ENCODE measurements at regions not wholly inside any gene's neighbourhood (a gene's known extent, or its start where the extent isn't known, plus 50 kb on each side); places are given as distances from the start of the nearest gene placed in this dataset.

DNA sequence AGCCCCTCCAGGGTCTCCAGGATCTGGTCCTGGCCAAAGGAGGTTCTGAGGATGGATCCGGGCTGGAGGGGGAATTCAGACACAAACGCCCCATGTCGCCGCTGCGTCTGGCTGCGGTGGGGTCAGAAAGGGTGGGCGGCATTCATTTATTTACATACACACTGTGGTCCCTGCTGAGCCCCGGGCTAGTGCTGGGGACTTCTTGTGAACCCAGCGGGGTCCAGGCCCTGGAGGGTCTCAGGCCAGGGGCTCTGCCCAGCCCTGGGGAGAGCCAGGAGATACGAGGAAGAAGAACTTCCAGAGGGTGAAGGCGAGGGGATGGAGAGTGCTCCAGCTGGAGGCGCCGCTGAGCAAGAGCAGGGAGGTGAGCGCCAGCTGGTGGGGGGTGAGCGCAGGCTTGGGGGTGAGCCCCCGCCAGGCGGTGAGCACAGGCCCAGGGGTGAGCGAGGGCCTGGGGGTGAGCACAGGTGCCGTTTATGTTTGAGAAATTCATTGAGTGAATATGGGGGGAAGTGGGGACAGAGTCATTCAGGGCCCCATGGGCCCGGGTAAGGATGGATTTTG is 68.1 kb downstream of the NCOR2 start:
- Histone ChIP-seq H3K4me3 (replicated peaks in 1 of 3; ENCODE audit: low read depth in 2 of 3, low read length in 3 of 3) (no peak overlapping the region), H2AFZ (ENCODE audit: insufficient read depth, low read depth, low read length, poor library complexity, severe bottlenecking) (no peak overlapping the region), H4K20me1 (ENCODE audit: insufficient read depth, low read length) (peaks cover 100% of the 10 kb centered on the region), H3K79me2 (ENCODE audit: insufficient read depth, low read length) (peaks cover 100% of the 10 kb centered on the region), H3K27ac (ENCODE audit: low read depth in 1 of 2, low read length in 2 of 2) (peak overlapping the region in 1 of 2 donors; percentile 65), H3K9me3 (replicated peaks in 1 of 2; ENCODE audit: control insufficient read depth in 1 of 2, insufficient read depth in 1 of 2, low read length in 2 of 2) (no peaks in the 10 kb centered on the region), H3K36me3 (replicated peaks in 1 of 2; ENCODE audit: control insufficient read depth in 1 of 2, insufficient read depth in 2 of 2, low read length in 2 of 2) (peaks cover 14 to 36% of the 10 kb centered on the region in 2 donors), H3K4me2 (replicated peaks; ENCODE audit: extremely low read depth, low read length, poor library complexity, severe bottlenecking) (no peak overlapping the region), H3K27me3 (ENCODE audit: control insufficient read depth in 2 of 2, insufficient read depth in 2 of 2, low read length in 2 of 2) (no peaks in the 10 kb centered on the region), H3K9ac (ENCODE audit: insufficient read depth, low read length, poor library complexity, severe bottlenecking) (no peak overlapping the region), H3K4me1 (ENCODE audit: control insufficient read depth in 1 of 2, insufficient read depth in 2 of 2, low read length in 2 of 2) (peaks cover 29 to 34% of the 10 kb centered on the region in 2 donors)
- no peaks in the 10 kb centered on the region for H3K9me3 Mint-ChIP-seq
- peaks cover 42 to 49% of the 10 kb centered on the region in 2 donors for H3K36me3 Mint-ChIP-seq
- no peak overlapping the region for H3K4me3 Mint-ChIP-seq
- no peak for DNase-seq
- intact Hi-C loops (cut with micrococcal nuclease), result no loop called here
- peaks cover 47% of the 10 kb centered on the region for H3K4me1 Mint-ChIP-seq
- 89% methylated on average over 8 of the region's 20 CpGs for WGBS (ENCODE audit: insufficient coverage)
- TF ChIP-seq, protein P1, sequence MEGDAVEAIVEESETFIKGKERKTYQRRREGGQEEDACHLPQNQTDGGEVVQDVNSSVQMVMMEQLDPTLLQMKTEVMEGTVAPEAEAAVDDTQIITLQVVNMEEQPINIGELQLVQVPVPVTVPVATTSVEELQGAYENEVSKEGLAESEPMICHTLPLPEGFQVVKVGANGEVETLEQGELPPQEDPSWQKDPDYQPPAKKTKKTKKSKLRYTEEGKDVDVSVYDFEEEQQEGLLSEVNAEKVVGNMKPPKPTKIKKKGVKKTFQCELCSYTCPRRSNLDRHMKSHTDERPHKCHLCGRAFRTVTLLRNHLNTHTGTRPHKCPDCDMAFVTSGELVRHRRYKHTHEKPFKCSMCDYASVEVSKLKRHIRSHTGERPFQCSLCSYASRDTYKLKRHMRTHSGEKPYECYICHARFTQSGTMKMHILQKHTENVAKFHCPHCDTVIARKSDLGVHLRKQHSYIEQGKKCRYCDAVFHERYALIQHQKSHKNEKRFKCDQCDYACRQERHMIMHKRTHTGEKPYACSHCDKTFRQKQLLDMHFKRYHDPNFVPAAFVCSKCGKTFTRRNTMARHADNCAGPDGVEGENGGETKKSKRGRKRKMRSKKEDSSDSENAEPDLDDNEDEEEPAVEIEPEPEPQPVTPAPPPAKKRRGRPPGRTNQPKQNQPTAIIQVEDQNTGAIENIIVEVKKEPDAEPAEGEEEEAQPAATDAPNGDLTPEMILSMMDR (IDR thresholded peaks at IDR 0.05), result no peak
- H3K27ac Mint-ChIP-seq, result peak overlapping the region in 5 of 7 donors; percentile 15 to 85 (median 76)
- H3K27me3 Mint-ChIP-seq (ENCODE audit: low read depth in 3 of 3), result peaks cover 0 to 3% (median 0%) of the 10 kb centered on the region in 3 donors

DNA sequence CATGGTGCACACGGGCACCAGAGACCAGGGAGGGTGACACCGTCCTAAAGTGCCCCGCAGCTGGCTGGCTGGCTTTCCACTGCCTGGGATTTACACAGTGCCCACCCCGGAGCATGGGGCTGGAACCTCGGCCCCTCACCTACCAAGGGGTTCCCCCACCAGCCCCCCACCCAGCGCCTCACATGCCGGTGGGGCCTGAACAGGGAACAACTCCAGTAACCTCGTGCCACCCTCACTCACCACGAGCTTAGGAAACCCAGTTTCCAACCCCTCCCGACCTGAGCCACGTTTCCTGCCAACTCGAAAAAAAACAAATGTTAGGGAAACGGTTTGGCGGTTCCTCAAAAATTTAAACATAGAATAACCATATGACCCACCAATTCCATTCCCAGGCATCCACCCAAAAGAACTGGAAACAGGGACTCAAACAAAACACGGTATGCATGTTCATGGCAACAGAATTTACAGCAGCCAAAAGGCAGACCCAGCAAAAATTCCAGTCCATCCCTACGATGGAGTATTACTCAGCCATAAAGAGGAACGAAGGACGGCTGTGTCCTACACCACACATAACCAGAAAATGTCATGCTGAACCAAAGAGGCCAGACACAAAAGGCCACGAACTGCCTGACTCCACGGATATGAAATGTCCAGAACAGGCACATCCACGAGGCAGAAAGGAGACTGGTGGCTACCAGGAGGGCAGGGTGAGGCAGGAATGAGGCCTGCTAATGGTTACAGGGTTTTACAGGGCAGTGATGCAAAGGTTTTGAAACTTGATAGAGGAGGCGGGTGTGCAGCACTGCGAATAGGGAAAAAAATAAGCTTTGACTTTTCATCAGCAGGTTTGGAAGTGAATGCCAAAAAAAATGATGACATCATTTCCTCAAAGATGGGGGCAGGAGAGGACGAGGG is 68.9 kb downstream of the NCOR2 start:
- H3K27me3 Mint-ChIP-seq (ENCODE audit: low read depth in 3 of 3), result peaks cover 0 to 3% (median 0%) of the 10 kb centered on the region in 3 donors
- intact Hi-C loops (cut with micrococcal nuclease), result no loop called here
- H3K9ac ChIP-seq (ENCODE audit: insufficient read depth, low read length, poor library complexity, severe bottlenecking), result peak overlapping the region; percentile 6
- H3K27ac Mint-ChIP-seq, result peak overlapping the region in 6 of 7 donors; percentile 33 to 85 (median 63)
- peaks cover 16 to 43% of the 10 kb centered on the region in 2 donors for H3K36me3 ChIP-seq (replicated peaks in 1 of 2; ENCODE audit: control insufficient read depth in 1 of 2, insufficient read depth in 2 of 2, low read length in 2 of 2)
- no peaks in the 10 kb centered on the region for H3K27me3 ChIP-seq (ENCODE audit: control insufficient read depth in 2 of 2, insufficient read depth in 2 of 2, low read length in 2 of 2)
- DNase-seq, result peak; percentile 31 to 71 (median 53)
- H3K4me1 Mint-ChIP-seq, result peaks cover 50% of the 10 kb centered on the region
- H4K20me1 ChIP-seq (ENCODE audit: insufficient read depth, low read length), result peaks cover 100% of the 10 kb centered on the region
- peak overlapping the region; percentile 4 for H3K4me2 ChIP-seq (replicated peaks; ENCODE audit: extremely low read depth, low read length, poor library complexity, severe bottlenecking)
- no peaks in the 10 kb centered on the region for H3K9me3 Mint-ChIP-seq
- H3K4me3 Mint-ChIP-seq, result peak overlapping the region in 1 of 2 donors; percentile 42
- H3K4me1 ChIP-seq (ENCODE audit: control insufficient read depth in 1 of 2, insufficient read depth in 2 of 2, low read length in 2 of 2), result peaks cover 29 to 34% of the 10 kb centered on the region in 2 donors
- H3K27ac ChIP-seq (ENCODE audit: low read depth in 1 of 2, low read length in 2 of 2), result peak overlapping the region in 1 of 2 donors; percentile 65
- no peaks in the 10 kb centered on the region for H3K9me3 ChIP-seq (replicated peaks in 1 of 2; ENCODE audit: control insufficient read depth in 1 of 2, insufficient read depth in 1 of 2, low read length in 2 of 2)
- 12% methylated on average over 22 of the region's 24 CpGs for WGBS (ENCODE audit: insufficient coverage)
- H3K79me2 ChIP-seq (ENCODE audit: insufficient read depth, low read length), result peaks cover 100% of the 10 kb centered on the region
- H3K4me3 ChIP-seq (replicated peaks in 1 of 3; ENCODE audit: low read depth in 2 of 3, low read length in 3 of 3), result no peak overlapping the region
- TF ChIP-seq, protein P1 (IDR thresholded peaks at IDR 0.05), result no peak
- peaks cover 42 to 48% of the 10 kb centered on the region in 2 donors for H3K36me3 Mint-ChIP-seq
- H2AFZ ChIP-seq (ENCODE audit: insufficient read depth, low read depth, low read length, poor library complexity, severe bottlenecking), result no peak overlapping the region
